ENCODE measurements at regions not wholly inside any gene's neighbourhood (a gene's known extent, or its start where the extent isn't known, plus 50 kb on each side); places are given as distances from the start of the nearest gene placed in this dataset.

DNA sequence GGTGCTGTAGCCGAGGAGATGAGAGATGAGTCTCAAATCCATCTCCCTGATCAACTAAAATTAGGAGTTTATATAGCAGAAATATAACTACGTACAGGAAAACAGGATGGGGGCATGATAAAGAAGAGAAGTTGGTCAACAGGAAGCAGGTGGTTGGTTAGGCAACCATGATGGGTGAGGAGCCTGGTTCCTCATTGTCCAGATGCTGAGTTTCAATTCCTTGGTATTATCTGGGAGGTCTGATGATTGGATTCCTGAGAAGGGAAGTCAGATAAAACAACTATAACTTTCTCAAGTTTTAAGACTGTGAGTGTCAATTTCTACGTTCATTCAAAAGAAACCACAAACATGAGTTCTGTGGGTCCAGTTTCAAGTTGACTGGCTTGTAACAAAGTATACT lies 323.9 kb downstream of the MTRR start:
- Histone ChIP-seq H3K4me2 (ENCODE audit: low read length) (no peak overlapping the region), H3K79me2 (ENCODE audit: low read length) (no peaks in the 10 kb centered on the region), H4K20me1 (ENCODE audit: insufficient read depth, low read length) (no peaks in the 10 kb centered on the region), H2AFZ (ENCODE audit: low read depth, low read length) (no peak overlapping the region), H3K9me3 (ENCODE audit: insufficient read depth, low read length) (no peaks in the 10 kb centered on the region), H3K36me3 (replicated peaks; ENCODE audit: low read depth, low read length) (no peaks in the 10 kb centered on the region), H3K4me3 (ENCODE audit: low read length) (no peak overlapping the region), H3K27me3 (ENCODE audit: low read depth, low read length) (no peaks in the 10 kb centered on the region), H3K27ac (ENCODE audit: low read length) (no peak overlapping the region), H3K4me1 (ENCODE audit: low read length) (no peaks in the 10 kb centered on the region), H3K9ac (ENCODE audit: low read length) (no peak overlapping the region)
- no peak for TF ChIP-seq EZH2phosphoT487 (IDR thresholded peaks at IDR 0.05; ENCODE audit: low read depth)

DNA sequence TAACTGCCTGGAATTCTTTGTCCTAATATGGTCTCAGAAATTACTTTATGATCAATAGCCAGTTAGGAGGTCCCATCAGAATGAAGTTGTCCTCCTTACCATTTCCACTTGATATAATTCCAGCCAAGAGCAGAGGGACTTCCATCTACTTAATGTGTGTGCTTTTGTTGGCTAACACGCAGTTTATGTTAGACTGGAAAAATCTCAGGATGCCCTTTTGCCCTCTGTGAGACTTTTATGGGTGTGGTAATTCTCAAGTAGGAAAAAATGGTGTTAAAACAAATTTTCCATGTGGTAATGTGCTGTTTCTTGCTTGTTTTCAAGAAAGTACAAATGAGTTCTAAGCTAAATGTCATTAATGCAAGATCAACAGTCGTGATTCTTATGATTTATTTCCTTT lies 327.1 kb downstream of the MTRR start:
- TF ChIP-seq, protein P1, sequence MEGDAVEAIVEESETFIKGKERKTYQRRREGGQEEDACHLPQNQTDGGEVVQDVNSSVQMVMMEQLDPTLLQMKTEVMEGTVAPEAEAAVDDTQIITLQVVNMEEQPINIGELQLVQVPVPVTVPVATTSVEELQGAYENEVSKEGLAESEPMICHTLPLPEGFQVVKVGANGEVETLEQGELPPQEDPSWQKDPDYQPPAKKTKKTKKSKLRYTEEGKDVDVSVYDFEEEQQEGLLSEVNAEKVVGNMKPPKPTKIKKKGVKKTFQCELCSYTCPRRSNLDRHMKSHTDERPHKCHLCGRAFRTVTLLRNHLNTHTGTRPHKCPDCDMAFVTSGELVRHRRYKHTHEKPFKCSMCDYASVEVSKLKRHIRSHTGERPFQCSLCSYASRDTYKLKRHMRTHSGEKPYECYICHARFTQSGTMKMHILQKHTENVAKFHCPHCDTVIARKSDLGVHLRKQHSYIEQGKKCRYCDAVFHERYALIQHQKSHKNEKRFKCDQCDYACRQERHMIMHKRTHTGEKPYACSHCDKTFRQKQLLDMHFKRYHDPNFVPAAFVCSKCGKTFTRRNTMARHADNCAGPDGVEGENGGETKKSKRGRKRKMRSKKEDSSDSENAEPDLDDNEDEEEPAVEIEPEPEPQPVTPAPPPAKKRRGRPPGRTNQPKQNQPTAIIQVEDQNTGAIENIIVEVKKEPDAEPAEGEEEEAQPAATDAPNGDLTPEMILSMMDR (IDR thresholded peaks at IDR 0.05; ENCODE audit: low read depth, low read length): no peak
- TF ChIP-seq EZH2phosphoT487 (IDR thresholded peaks at IDR 0.05; ENCODE audit: low read depth): no peak
- H3K27me3 ChIP-seq (ENCODE audit: low read depth, low read length): no peaks in the 10 kb centered on the region
- no peaks in the 10 kb centered on the region for H3K36me3 ChIP-seq (replicated peaks; ENCODE audit: low read depth, low read length)
- H3K4me2 ChIP-seq (ENCODE audit: low read length): no peak overlapping the region
- no peaks in the 10 kb centered on the region for H3K9me3 ChIP-seq (ENCODE audit: insufficient read depth, low read length)
- H3K4me1 ChIP-seq (ENCODE audit: low read length): no peaks in the 10 kb centered on the region
- H3K4me3 ChIP-seq (ENCODE audit: low read length): no peak overlapping the region
- H2AFZ ChIP-seq (ENCODE audit: low read depth, low read length): no peak overlapping the region
- H3K9ac ChIP-seq (ENCODE audit: low read length): no peak overlapping the region
- no peak overlapping the region for H3K27ac ChIP-seq (ENCODE audit: low read length)
- no peaks in the 10 kb centered on the region for H4K20me1 ChIP-seq (ENCODE audit: insufficient read depth, low read length)
- no peaks in the 10 kb centered on the region for H3K79me2 ChIP-seq (ENCODE audit: low read length)

DNA sequence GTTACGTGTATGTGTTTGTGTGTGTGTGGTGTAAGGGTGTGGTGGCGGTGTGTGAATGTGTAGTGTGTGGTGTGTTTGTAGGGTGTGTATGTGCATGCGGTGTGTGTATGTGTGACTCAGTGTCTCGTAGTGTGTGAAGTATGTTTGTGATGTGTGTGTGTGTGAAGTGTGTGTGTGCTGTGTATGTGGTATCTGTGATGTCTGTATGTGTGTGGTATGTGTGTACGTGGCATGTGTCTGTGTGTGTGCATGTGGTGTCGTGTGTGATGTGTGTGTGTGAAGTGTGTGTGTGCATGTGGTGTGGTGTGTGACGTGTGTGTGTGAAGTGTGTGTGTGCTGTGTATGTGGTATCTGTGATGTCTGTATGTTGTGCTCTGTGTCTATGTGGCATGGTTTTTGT lies 339.4 kb downstream of the MTRR start:
- H3K36me3 ChIP-seq (replicated peaks; ENCODE audit: low read depth, low read length): no peaks in the 10 kb centered on the region
- no peaks in the 10 kb centered on the region for H4K20me1 ChIP-seq (ENCODE audit: insufficient read depth, low read length)
- no peak overlapping the region for H3K4me3 ChIP-seq (ENCODE audit: low read length)
- H3K79me2 ChIP-seq (ENCODE audit: low read length): no peaks in the 10 kb centered on the region
- H3K9ac ChIP-seq (ENCODE audit: low read length): no peak overlapping the region
- H3K27ac ChIP-seq (ENCODE audit: low read length): no peak overlapping the region
- H3K4me2 ChIP-seq (ENCODE audit: low read length): no peak overlapping the region
- H3K4me1 ChIP-seq (ENCODE audit: low read length): no peaks in the 10 kb centered on the region
- no peaks in the 10 kb centered on the region for H3K27me3 ChIP-seq (ENCODE audit: low read depth, low read length)
- no peak for TF ChIP-seq EZH2phosphoT487 (IDR thresholded peaks at IDR 0.05; ENCODE audit: low read depth)
- TF ChIP-seq, protein P1 (IDR thresholded peaks at IDR 0.05; ENCODE audit: low read depth, low read length): no peak
- H2AFZ ChIP-seq (ENCODE audit: low read depth, low read length): no peak overlapping the region
- H3K9me3 ChIP-seq (ENCODE audit: insufficient read depth, low read length): no peaks in the 10 kb centered on the region

DNA sequence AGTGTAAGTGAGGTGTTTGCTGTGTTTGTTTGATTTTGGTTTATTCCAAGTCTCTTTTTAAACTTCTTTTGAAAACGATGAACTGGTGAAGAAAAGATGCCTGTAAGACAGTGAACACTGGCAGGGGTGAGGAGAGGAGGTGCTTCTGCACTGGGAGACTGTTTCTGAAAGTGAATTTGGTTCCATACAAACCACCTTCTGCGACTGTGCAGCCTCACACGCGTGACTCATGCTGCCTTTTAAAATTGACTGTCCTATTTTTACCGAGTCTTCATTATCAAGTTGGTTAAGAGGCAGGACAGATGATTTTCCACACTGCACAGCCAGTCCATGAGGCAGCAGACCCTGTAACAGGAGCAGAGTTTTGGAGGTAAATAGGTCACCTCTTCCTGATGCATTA lies 340.6 kb downstream of the MTRR start:
- TF ChIP-seq, protein P1 (IDR thresholded peaks at IDR 0.05; ENCODE audit: low read depth, low read length): no peak
- no peak for TF ChIP-seq EZH2phosphoT487 (IDR thresholded peaks at IDR 0.05; ENCODE audit: low read depth)
- Histone ChIP-seq H3K36me3 (replicated peaks; ENCODE audit: low read depth, low read length) (no peaks in the 10 kb centered on the region), H3K9me3 (ENCODE audit: insufficient read depth, low read length) (no peaks in the 10 kb centered on the region), H3K27ac (ENCODE audit: low read length) (no peak overlapping the region), H3K27me3 (ENCODE audit: low read depth, low read length) (no peaks in the 10 kb centered on the region), H3K4me2 (ENCODE audit: low read length) (no peak overlapping the region), H4K20me1 (ENCODE audit: insufficient read depth, low read length) (no peaks in the 10 kb centered on the region), H3K9ac (ENCODE audit: low read length) (no peak overlapping the region), H3K4me3 (ENCODE audit: low read length) (no peak overlapping the region), H3K4me1 (ENCODE audit: low read length) (no peaks in the 10 kb centered on the region), H3K79me2 (ENCODE audit: low read length) (no peaks in the 10 kb centered on the region), H2AFZ (ENCODE audit: low read depth, low read length) (no peak overlapping the region)
